Bronchial epithelial cell (primary cell): ENCODE measurements at regions not wholly inside any gene's neighbourhood (a gene's known extent, or its start where the extent isn't known, plus 50 kb on each side); places are given as distances from the start of the nearest gene placed in this dataset.

ENCODE experiments used
- DNase-seq: peaks from one replicate; pipeline ENCODE4 v3.0.0-alpha.2; 2010; ENCODE audit warnings: low read depth
- FAIRE-seq: peaks from 2 replicates; lab custom pipeline; 2011; peaks lifted over from hg19 to GRCh38; lab: Jason Lieb, UNC
- H3K27me3 ChIP-seq: 2 replicates; pipeline ENCODE4 v1.5.1; 2011; ENCODE audit warnings: low read length; ENCODE audit not compliant: control insufficient read depth, insufficient read depth
- H3K36me3 ChIP-seq: 2 replicates; pipeline ENCODE4 v1.5.1; 2011; ENCODE audit warnings: low read length; ENCODE audit not compliant: control insufficient read depth, insufficient read depth
- H3K4me3 ChIP-seq: 2 replicates; pipeline ENCODE4 v1.5.1; 2011; ENCODE audit warnings: mild to moderate bottlenecking, low read depth, low read length, control low read depth
- TF ChIP-seq, protein P1 (sequence below): IDR thresholded peaks from 2 replicates; pipeline ENCODE4 v1.5.1; 2011; ENCODE audit warnings: mild to moderate bottlenecking, moderate library complexity, low read length, control low read depth, inconsistent platforms; ENCODE audit not compliant: insufficient read depth, severe bottlenecking

DNA sequence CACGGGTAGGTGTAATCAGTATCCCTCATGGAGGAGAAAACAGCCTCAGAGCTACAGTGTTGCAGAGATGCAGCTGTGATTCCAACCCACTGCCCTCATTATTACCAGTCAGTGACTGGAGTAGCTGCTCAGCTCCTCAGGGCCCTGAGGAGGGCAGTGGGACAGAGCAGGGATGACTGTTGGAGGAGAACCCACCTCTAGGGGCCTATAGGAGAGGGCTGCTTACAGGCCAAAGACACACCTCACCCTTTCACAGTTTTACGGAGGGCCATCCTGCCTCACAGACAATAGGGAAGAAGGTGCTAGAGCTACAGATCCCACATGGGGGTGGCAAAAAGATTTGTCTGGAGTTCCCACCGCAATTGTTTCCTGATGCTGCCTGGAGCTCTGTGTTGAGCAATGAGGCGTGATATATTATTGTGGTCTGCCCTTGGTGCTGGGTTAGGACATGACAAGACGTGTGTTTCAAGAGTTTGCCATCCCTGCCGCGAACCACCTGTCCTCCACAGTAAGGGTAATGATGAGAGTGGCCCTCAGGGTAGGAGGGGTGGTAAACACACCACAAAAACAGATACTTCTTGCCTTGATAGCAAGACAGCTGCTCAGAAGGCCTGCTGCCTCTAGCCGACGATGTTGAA is 140.5 kb upstream of the TPM1 start:
- no peaks in the 10 kb centered on the region for H3K36me3 ChIP-seq
- H3K4me3 ChIP-seq = no peak overlapping the region
- DNase-seq (peak; percentile 69), FAIRE-seq (peak; percentile 13)
- TF ChIP-seq, protein P1, sequence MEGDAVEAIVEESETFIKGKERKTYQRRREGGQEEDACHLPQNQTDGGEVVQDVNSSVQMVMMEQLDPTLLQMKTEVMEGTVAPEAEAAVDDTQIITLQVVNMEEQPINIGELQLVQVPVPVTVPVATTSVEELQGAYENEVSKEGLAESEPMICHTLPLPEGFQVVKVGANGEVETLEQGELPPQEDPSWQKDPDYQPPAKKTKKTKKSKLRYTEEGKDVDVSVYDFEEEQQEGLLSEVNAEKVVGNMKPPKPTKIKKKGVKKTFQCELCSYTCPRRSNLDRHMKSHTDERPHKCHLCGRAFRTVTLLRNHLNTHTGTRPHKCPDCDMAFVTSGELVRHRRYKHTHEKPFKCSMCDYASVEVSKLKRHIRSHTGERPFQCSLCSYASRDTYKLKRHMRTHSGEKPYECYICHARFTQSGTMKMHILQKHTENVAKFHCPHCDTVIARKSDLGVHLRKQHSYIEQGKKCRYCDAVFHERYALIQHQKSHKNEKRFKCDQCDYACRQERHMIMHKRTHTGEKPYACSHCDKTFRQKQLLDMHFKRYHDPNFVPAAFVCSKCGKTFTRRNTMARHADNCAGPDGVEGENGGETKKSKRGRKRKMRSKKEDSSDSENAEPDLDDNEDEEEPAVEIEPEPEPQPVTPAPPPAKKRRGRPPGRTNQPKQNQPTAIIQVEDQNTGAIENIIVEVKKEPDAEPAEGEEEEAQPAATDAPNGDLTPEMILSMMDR = no peak
- no peaks in the 10 kb centered on the region for H3K27me3 ChIP-seq

DNA sequence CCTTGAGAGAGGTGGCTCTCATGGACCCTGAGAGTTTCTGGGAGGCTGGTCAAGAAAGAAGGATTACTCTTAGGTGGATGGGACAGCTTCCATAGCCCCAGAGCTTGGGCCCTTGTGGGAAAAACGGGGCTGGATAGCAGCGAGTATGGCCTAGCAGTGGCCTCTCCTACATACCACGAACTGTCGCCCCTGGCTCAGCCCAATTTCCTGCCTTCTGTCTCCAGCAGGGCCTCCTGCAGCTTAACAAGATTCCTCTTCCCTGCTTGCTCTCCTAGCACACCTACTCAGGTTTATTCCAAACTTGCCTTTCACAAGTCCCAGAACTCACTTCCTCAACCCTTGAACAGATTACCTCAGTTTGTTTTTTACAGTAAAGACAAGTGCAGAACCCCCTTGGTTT is 139.7 kb upstream of the TPM1 start:
- no peak for FAIRE-seq
- DNase-seq = no peak

DNA sequence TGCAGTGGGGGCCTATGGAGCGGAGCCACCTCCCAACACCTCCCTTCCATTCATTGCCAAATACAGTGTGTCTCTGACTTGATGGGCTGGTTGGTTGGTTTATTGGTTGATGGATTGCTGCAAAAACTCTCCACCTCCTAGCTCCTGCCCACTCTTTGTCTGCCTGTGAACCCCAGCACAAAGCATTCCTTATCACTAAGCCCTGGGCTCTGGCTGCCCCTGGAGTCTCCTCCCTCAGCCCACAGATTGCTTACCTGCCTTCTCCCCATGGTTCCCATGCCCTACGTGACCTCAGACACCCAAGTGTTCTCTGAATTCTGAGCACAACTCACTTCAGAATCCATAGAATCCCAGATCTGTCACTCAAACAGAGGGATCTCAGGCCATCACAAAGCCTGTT is 139.1 kb upstream of the TPM1 start:
- DNase-seq (no peak), FAIRE-seq (no peak)

More for the DNA sequence above, 139.7 kb upstream of the TPM1 start:
- Histone ChIP-seq H3K36me3 (no peaks in the 10 kb centered on the region), H3K27me3 (no peaks in the 10 kb centered on the region), H3K4me3 (no peak overlapping the region)
- TF ChIP-seq, protein P1 = no peak

DNA sequence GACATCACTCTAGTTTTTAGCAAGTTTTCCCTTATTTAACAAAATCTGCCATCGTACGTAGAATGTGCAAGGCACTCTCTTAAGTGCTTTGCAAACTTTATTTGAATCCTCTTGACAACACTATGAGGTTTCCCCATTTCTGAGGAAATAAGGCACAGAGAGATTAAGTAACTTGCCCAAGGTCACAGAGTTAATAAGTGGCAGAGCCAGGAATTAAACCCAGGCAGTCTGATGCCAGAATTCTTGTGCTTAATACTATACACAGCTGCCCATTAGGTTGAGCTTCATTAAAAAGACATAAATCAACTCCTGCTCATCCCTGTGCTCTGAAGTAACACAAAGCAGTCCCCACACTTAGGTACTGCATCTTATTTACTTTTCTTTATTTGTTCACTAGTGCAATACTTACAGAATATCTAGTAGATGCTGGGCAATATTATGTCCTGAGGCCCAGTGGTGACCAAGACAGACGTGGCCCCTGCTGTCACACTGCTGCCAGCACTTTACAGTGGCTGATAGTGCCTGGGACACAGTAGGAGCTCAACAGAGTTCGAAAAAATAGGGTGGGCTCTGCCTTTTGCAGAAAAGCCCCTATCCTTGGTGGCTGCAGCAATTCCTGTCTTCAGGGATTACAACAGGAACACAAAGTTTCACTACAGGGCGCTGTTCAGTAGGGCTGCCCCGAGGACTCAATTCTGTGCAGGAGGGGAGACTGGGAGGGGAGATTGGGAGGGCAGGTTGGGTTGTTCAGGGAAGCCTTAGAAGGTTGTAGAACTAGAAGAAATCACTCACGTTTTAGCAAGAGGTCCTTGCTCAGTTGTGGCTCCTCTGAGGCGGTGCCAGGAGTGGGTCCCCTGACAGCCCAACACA is 138.3 kb upstream of the TPM1 start:
- DNase-seq = no peak
- no peaks in the 10 kb centered on the region for H3K27me3 ChIP-seq
- H3K4me3 ChIP-seq = no peak overlapping the region
- H3K36me3 ChIP-seq = no peaks in the 10 kb centered on the region
- no peak for FAIRE-seq
- TF ChIP-seq, protein P1 = no peak

More for the DNA sequence above, 139.1 kb upstream of the TPM1 start:
- Histone ChIP-seq H3K27me3 (no peaks in the 10 kb centered on the region), H3K4me3 (no peak overlapping the region), H3K36me3 (no peaks in the 10 kb centered on the region)
- TF ChIP-seq, protein P1 = no peak

DNA sequence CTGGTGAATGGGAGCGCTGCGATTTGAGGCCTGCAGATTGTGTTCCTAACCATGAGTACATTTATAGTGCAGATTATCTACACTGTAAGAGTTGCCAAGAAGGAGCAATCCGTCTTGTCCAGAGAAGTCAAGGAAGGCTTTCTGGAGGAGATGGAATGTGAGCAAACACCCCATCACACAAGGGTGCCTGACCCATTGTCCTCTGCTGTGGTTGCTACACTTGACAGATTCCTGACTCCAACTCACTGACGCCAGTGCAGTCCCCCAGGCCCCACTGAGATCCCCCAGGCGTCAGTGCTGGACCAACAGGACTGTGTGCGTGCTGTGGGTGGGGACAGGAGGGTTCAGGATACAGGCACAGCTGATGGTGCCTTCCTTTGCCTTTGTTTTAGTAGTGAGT is 135.9 kb upstream of the TPM1 start:
- Histone ChIP-seq H3K4me3 (no peak overlapping the region), H3K27me3 (no peaks in the 10 kb centered on the region), H3K36me3 (no peaks in the 10 kb centered on the region)
- FAIRE-seq (peak; percentile 28), DNase-seq (no peak)
- TF ChIP-seq, protein P1 = no peak
